ENCODE measurements at regions not wholly inside any gene's neighbourhood (a gene's known extent, or its start where the extent isn't known, plus 50 kb on each side); places are given as distances from the start of the nearest gene placed in this dataset.
"Not testable (repeated sequence)": the region's sequence is repeated elsewhere in the genome, so short reads cannot be mapped to it uniquely, and the experiment has no call there.

GRCh38 chr11:109480251-109480650, 58.3 kb downstream of the C11orf87 start:
- DNase-seq = no peak

GRCh38 chr11:109486129-109486528, 64.1 kb downstream of the C11orf87 start:
- DNase-seq = no peak

GRCh38 chr11:109490953-109491635, 69.1 kb downstream of the C11orf87 start:
- peak; percentile 78 for DNase-seq

GRCh38 chr11:109506115-109506514, 84.1 kb downstream of the C11orf87 start:
- DNase-seq = no peak

- no peak for DNase-seq
Measured at GRCh38 chr11:109507331-109507730, 85.3 kb downstream of the C11orf87 start.

GRCh38 chr11:109507836-109508561, 86.0 kb downstream of the C11orf87 start:
- peak; percentile 44 for DNase-seq

GRCh38 chr11:109508943-109509342, 87.0 kb downstream of the C11orf87 start:
- no peak for DNase-seq

GRCh38 chr11:109510316-109510715, 88.3 kb downstream of the C11orf87 start:
- DNase-seq = no peak

GRCh38 chr11:109511598-109511997, 89.6 kb downstream of the C11orf87 start:
- no peak for DNase-seq

- DNase-seq = no peak
Measured at GRCh38 chr11:109512249-109512648, 90.3 kb downstream of the C11orf87 start.

- DNase-seq = no peak
Measured at GRCh38 chr11:109512680-109513079, 90.7 kb downstream of the C11orf87 start.

GRCh38 chr11:109514313-109515018, 92.5 kb downstream of the C11orf87 start:
- no peak for DNase-seq

- no peak for DNase-seq
Measured at GRCh38 chr11:109519253-109519652, 97.3 kb downstream of the C11orf87 start.

GRCh38 chr11:109521571-109522086, 99.6 kb downstream of the C11orf87 start:
- DNase-seq = no peak

- no peak for DNase-seq
Measured at GRCh38 chr11:109522116-109522755, 100.2 kb downstream of the C11orf87 start.

GRCh38 chr11:109525636-109526035, 103.6 kb downstream of the C11orf87 start:
- not testable (repeated sequence) for DNase-seq

- DNase-seq = no peak
Measured at GRCh38 chr11:109526061-109526460, 104.1 kb downstream of the C11orf87 start.

- DNase-seq = no peak
Measured at GRCh38 chr11:109526931-109527330, 104.9 kb downstream of the C11orf87 start.

- peak; percentile 73 for DNase-seq
Measured at GRCh38 chr11:109527496-109527895, 105.5 kb downstream of the C11orf87 start.

GRCh38 chr11:109547356-109548027, 125.5 kb downstream of the C11orf87 start:
- DNase-seq = peak; percentile 89

- DNase-seq = no peak
Measured at GRCh38 chr11:109552376-109552775, 130.4 kb downstream of the C11orf87 start.

- DNase-seq = no peak
Measured at GRCh38 chr11:109553284-109553683, 131.3 kb downstream of the C11orf87 start.
